K562 (cell line): ENCODE measurements at regions not wholly inside any gene's neighbourhood (a gene's known extent, or its start where the extent isn't known, plus 50 kb on each side); places are given as distances from the start of the nearest gene placed in this dataset.

Experiments
- ATAC-seq: fragments of 200-7000 bp; cut with Tn5 transposase; 3 replicates; pipeline ENCODE4 v1.9.1; 2020; ENCODE audit warnings: moderate library complexity
- BruUV-seq: library from RNA; stranded (reverse); fragments of 400-500 nt; replicated peaks from 2 replicates; lab custom pipeline; 2021; lab: Mats Ljungman, UMichigan
- CTCF ChIA-PET: fragments of 300-600 bp; formaldehyde crosslinking; extraction: SDS; loops from one replicate; lab custom pipeline; 2021; ENCODE audit warnings: low intra/inter-chr PET ratio; lab: Yijun Ruan, JAX
- POLR2A ChIA-PET: fragments of 300-600, 350-650 bp; sonication (Branson Sonifier 250); formaldehyde crosslinking; extraction: SDS; loops from one replicate; lab custom pipeline; 2021; ENCODE audit warnings: antibody characterized with exemption, inconsistent platforms; lab: Yijun Ruan, JAX
- DNase-seq, 4 experiments: peaks; one replicate each; pipeline versions ENCODE4 v3.0.0 to v3.0.0-alpha.2; 2011 to 2018; ENCODE audit warnings: low spot score in 3 of 4, mixed read lengths in 3 of 4; ENCODE audit errors: extremely low read depth in 1 of 4
- FAIRE-seq: peaks from 2 replicates; lab custom pipeline; 2011; peaks lifted over from hg19 to GRCh38; lab: Jason Lieb, UNC
- H2AFZ ChIP-seq: 2 replicates; pipeline ENCODE4 v1.6.0; 2011; ENCODE audit warnings: low read depth, low read length, control low read depth, inconsistent platforms
- H3K27ac ChIP-seq: fragments of 200-600 bp; 3 replicates; pipeline ENCODE4 v1.8.0; 2011; ENCODE audit warnings: low read depth, mild to moderate bottlenecking, control low read depth, inconsistent platforms, low read length, moderate library complexity, mixed read lengths; ENCODE audit errors: extremely low read depth
- H3K27me3 ChIP-seq, 2 experiments: fragments of 300-600 bp in 1 of 2; 2 replicates in 1 of 2; 3 replicates in 1 of 2; pipeline versions ENCODE4 v1.6.0 to v1.8.0; 2011; ENCODE audit warnings: inconsistent platforms in 2 of 2, low read length in 2 of 2, mild to moderate bottlenecking in 1 of 2, mixed read lengths in 1 of 2, moderate library complexity in 1 of 2; ENCODE audit not compliant: control insufficient read depth in 2 of 2, insufficient read depth in 2 of 2
- H3K36me3 ChIP-seq: fragments of 300-600 bp; 3 replicates; pipeline ENCODE4 v1.8.0; 2011; ENCODE audit warnings: mild to moderate bottlenecking, low read length, inconsistent platforms; ENCODE audit not compliant: control insufficient read depth, insufficient read depth
- H3K4me1 ChIP-seq, 2 experiments: fragments of 200-600 bp in 1 of 2; replicated peaks in 1 of 2; 2 replicates in 1 of 2; 3 replicates in 1 of 2; pipeline versions ENCODE4 v1.5.1 to v1.8.0; 2011; ENCODE audit warnings: inconsistent platforms in 2 of 2, low read length in 2 of 2, mild to moderate bottlenecking in 1 of 2, mixed read lengths in 1 of 2, moderate library complexity in 1 of 2; ENCODE audit not compliant: control insufficient read depth in 2 of 2, insufficient read depth in 2 of 2
- H3K4me2 ChIP-seq: 2 replicates; pipeline ENCODE4 v1.6.1; 2011; ENCODE audit warnings: low read length, control low read depth, inconsistent platforms, mixed read lengths; ENCODE audit not compliant: insufficient read depth
- H3K4me3 ChIP-seq: fragments of 200-600 bp; sonication (generic), shearing (Covaris generic); 2 replicates; pipeline ENCODE4 v1.5.1; 2016; ENCODE audit warnings: control low read depth, inconsistent platforms
- H3K79me2 ChIP-seq: fragments of 200-600 bp; 3 replicates; pipeline ENCODE4 v1.8.0; 2011; ENCODE audit warnings: low read length, inconsistent platforms; ENCODE audit not compliant: control insufficient read depth, insufficient read depth
- H3K9ac ChIP-seq, 2 experiments: 2 replicates each; pipeline versions ENCODE4 v1.6.0 to v1.6.1; 2011; ENCODE audit warnings: low read depth in 2 of 2, low read length in 2 of 2, control low read depth in 1 of 2, inconsistent platforms in 1 of 2, mild to moderate bottlenecking in 1 of 2, mixed read lengths in 1 of 2; ENCODE audit not compliant: insufficient read depth in 1 of 2
- H3K9me1 ChIP-seq: one replicate; pipeline ENCODE4 v1.6.0; 2011; ENCODE audit warnings: inconsistent platforms, mild to moderate bottlenecking, low read length, moderate library complexity; ENCODE audit not compliant: control insufficient read depth, insufficient read depth
- H3K9me3 ChIP-seq: replicated peaks from 2 replicates; pipeline ENCODE4 v1.5.1; 2011; ENCODE audit warnings: low read depth, low read length, inconsistent platforms; ENCODE audit not compliant: control insufficient read depth, insufficient read depth
- H4K20me1 ChIP-seq: replicated peaks from 2 replicates; pipeline ENCODE4 v1.6.1; 2011; ENCODE audit warnings: low read length, inconsistent platforms, mixed read lengths; ENCODE audit not compliant: control insufficient read depth, insufficient read depth
- BCLAF1 ChIP-seq, 2 experiments: fragments of 450-650 bp in 1 of 2; IDR thresholded peaks; 2 replicates each; pipeline ENCODE4 v1.6.1; 2011 to 2017; ENCODE audit warnings: low read depth in 2 of 2, antibody characterized with exemption in 1 of 2, borderline replicate concordance in 1 of 2, low read length in 1 of 2, mild to moderate bottlenecking in 1 of 2, mixed read lengths in 1 of 2; ENCODE audit not compliant: control insufficient read depth in 1 of 2
- CAMTA2 ChIP-seq: fragments of 250-450 bp; sonication (Bioruptor Pico); conservative IDR thresholded peaks from 2 replicates; pipeline ENCODE4 v1.5.1; 2022
- CCAR2 ChIP-seq: fragments of 200-400 bp; formaldehyde crosslinking; IDR thresholded peaks from 2 replicates; pipeline ENCODE4 v1.6.1; 2017; ENCODE audit warnings: mild to moderate bottlenecking, low read depth, low read length
- ESRRA ChIP-seq: fragments of 450-650 bp; IDR thresholded peaks from 2 replicates; pipeline ENCODE4 v1.6.1; 2014; ENCODE audit warnings: low read depth, mild to moderate bottlenecking, moderate library complexity, borderline replicate concordance
- ILF3 ChIP-seq: fragments of 450-650 bp; IDR thresholded peaks from 2 replicates; pipeline ENCODE4 v1.6.1; 2018; ENCODE audit warnings: antibody characterized with exemption, mild to moderate bottlenecking, moderate library complexity, borderline replicate concordance
- POLR2H ChIP-seq: IDR thresholded peaks from 2 replicates; pipeline ENCODE4 v1.6.1; 2016; ENCODE audit warnings: missing genetic modification characterization, low read depth, mild to moderate bottlenecking, control low read depth, missing compliant biosample characterization, moderate library complexity
- WGBS: fragments of 100-300 bp; shearing (Covaris generic); methylation state at CpG from one replicate; pipeline ENCODE4 v1.1.6; 2016; ENCODE audit warnings: low coverage, mixed read lengths; ENCODE audit not compliant: insufficient coverage; ENCODE audit errors: missing lambda C conversion rate; 5-methylcytosine and 5-hydroxymethylcytosine counted together
- in situ Hi-C: fragments of 300-500 bp; cut with MboI; formaldehyde crosslinking; loops from 4 replicates; pipeline ENCODE4 v1.15.0; 2018; ENCODE audit warnings: inconsistent platforms, mixed read lengths
- intact Hi-C: fragments of 100-400 bp; cut with micrococcal nuclease; formaldehyde crosslinking; loops from 2 replicates; pipeline ENCODE4 v1.14.2; 2022

GRCh38 chr9:70475211-70475610, 60.8 kb upstream of the KLF9 start (continued):
- no peak for TF ChIP-seq CAMTA2
- TF ChIP-seq ILF3 = no peak
- TF ChIP-seq ESRRA = no peak
- no peak for TF ChIP-seq BCLAF1 (IDR thresholded peaks at IDR 0.05; ENCODE audit: borderline replicate concordance in 1 of 2, control insufficient read depth in 1 of 2, low read depth in 2 of 2, low read length in 1 of 2)
- no peak for TF ChIP-seq POLR2H

GRCh38 chr9:70474413-70474812, 60.0 kb upstream of the KLF9 start:
- WGBS = 65% methylated on average over 2 of the region's 2 CpGs
- no peak overlapping the region for H3K27ac ChIP-seq
- no peak for ATAC-seq
- DNase-seq = no peak
- H3K9ac ChIP-seq = no peak overlapping the region
- TF ChIP-seq CCAR2 = no peak
- peaks cover 0 to 2% of the 10 kb centered on the region in 2 experiments; a peak in 3 of 5 replicates for H3K4me1 ChIP-seq
- H3K27me3 ChIP-seq = no peaks in the 10 kb centered on the region
- H3K79me2 ChIP-seq = no peaks in the 10 kb centered on the region
- no peaks in the 10 kb centered on the region for H4K20me1 ChIP-seq
- no TSS peak for BruUV-seq
- ChIA-PET POLR2A (interaction anchor here (0.5 to 1.2 kb wide), 3 partner anchors 10 to 30 kb away, joined by 3 to 4 read pairs (median 3); no protein-coding TSS in a partner anchor), CTCF (no interaction called here)
- intact Hi-C loops (no loop called here), in situ Hi-C loops (no loop called here)
- H3K4me2 ChIP-seq = no peak overlapping the region
- no peak overlapping the region for H2AFZ ChIP-seq
- no peaks in the 10 kb centered on the region for H3K36me3 ChIP-seq
- H3K9me3 ChIP-seq = no peaks in the 10 kb centered on the region
- H3K4me3 ChIP-seq = no peak overlapping the region
- H3K9me1 ChIP-seq = no peaks in the 10 kb centered on the region
- no peak for FAIRE-seq
